SHP77 treated with DMSO at 0.1 percent for 48 hours (cell line): ENCODE measurements at regions not wholly inside any gene's neighbourhood (a gene's known extent, or its start where the extent isn't known, plus 50 kb on each side); places are given as distances from the start of the nearest gene placed in this dataset.
"Not testable (repeated sequence)": the region's sequence is repeated elsewhere in the genome, so short reads cannot be mapped to it uniquely, and the experiment has no call there.

Experiments
- DNase-seq: peaks from one replicate; lab custom pipeline; 2025; lab: John Stamatoyannopoulos, UW

GRCh38 chr2:173468266-173468793 is 113.7 kb downstream of the CDCA7 start:
- DNase-seq, result no peak

GRCh38 chr2:173472112-173472511 is 117.4 kb downstream of the CDCA7 start:
- no peak for DNase-seq

- DNase-seq, result no peak
These were observed 128.5 kb downstream of the CDCA7 start for GRCh38 chr2:173483137-173483536.

- no peak for DNase-seq
These were observed 134.2 kb downstream of the CDCA7 start for GRCh38 chr2:173488861-173489260.

GRCh38 chr2:173491418-173491817 is 136.7 kb downstream of the CDCA7 start:
- no peak for DNase-seq

- DNase-seq, result no peak
These were observed 139.2 kb downstream of the CDCA7 start for GRCh38 chr2:173493874-173494273.

- no peak for DNase-seq
These were observed 142.1 kb downstream of the CDCA7 start for GRCh38 chr2:173496746-173497145.

- no peak for DNase-seq
These were observed 146.3 kb downstream of the CDCA7 start for GRCh38 chr2:173500953-173501352.

- no peak for DNase-seq
These were observed 147.6 kb downstream of the CDCA7 start for GRCh38 chr2:173502296-173502695.

- no peak for DNase-seq
These were observed 156.7 kb downstream of the CDCA7 start for GRCh38 chr2:173511357-173511756.

GRCh38 chr2:173511942-173512341 is 157.3 kb downstream of the CDCA7 start:
- DNase-seq, result peak; percentile 0

- no peak for DNase-seq
These were observed 158.5 kb downstream of the CDCA7 start for GRCh38 chr2:173513107-173513727.

GRCh38 chr2:173520918-173521317 is 166.2 kb downstream of the CDCA7 start:
- DNase-seq, result no peak

GRCh38 chr2:173521450-173522192 is 166.9 kb downstream of the CDCA7 start:
- no peak for DNase-seq

GRCh38 chr2:173523497-173523896 is 168.8 kb downstream of the CDCA7 start:
- no peak for DNase-seq

GRCh38 chr2:173524256-173524955 is 169.7 kb downstream of the CDCA7 start:
- DNase-seq, result no peak

- not testable (repeated sequence) for DNase-seq
These were observed 178.3 kb downstream of the CDCA7 start for GRCh38 chr2:173532732-173533531.

GRCh38 chr2:173537694-173538093 is 183.0 kb downstream of the CDCA7 start:
- no peak for DNase-seq

GRCh38 chr2:173539615-173540014 is 184.9 kb downstream of the CDCA7 start:
- no peak for DNase-seq

GRCh38 chr2:173544641-173545363 is 190.1 kb downstream of the CDCA7 start:
- DNase-seq, result no peak

- no peak for DNase-seq
These were observed 190.7 kb downstream of the CDCA7 start for GRCh38 chr2:173545364-173545763.
